ENCODE measurements at regions not wholly inside any gene's neighbourhood (a gene's known extent, or its start where the extent isn't known, plus 50 kb on each side); places are given as distances from the start of the nearest gene placed in this dataset.

DNA sequence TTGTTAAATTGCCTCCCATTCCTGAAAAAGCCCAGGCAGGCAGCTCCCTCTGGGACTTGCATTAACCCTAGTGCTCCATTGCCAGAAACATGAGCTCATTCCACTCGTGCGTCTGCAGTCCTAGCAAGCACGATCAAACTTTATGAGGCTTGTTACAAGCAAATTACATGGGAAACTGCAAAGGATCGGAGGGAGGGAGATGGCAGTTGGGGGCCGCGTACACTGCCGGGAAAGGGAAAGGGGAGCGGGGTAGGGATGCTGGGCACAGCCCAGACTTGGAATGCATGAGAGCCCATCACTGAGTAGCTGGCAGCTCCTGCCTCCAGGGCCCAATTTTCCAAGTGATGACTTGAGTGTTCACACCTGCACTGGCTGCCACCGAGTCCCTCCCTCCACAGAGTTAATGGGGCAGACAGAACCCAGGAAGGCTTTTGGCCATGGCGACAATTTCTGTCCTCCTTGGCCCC lies 169.9 kb downstream of the BRINP2 start:
- no peak for DNase-seq

DNA sequence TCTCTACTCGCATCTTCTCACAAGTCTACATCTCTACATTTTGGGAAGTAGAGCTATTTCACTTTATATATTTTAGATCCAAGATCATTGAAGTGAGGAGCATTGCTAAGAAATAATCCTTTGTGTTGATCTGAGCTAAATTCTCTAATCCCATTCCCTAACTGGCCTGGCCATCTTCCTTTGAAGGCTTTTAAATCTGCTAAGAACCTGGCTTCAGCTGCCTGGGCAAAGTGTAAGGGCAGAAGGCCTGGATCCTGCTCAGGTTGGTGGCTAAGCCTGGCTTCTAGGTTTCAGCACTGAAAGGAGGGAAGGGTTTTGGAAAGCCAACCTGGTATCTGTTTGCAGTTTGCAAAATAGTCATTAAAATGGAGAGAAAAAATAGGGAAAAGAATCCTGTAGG lies 167.6 kb downstream of the BRINP2 start:
- no peak for DNase-seq

DNA sequence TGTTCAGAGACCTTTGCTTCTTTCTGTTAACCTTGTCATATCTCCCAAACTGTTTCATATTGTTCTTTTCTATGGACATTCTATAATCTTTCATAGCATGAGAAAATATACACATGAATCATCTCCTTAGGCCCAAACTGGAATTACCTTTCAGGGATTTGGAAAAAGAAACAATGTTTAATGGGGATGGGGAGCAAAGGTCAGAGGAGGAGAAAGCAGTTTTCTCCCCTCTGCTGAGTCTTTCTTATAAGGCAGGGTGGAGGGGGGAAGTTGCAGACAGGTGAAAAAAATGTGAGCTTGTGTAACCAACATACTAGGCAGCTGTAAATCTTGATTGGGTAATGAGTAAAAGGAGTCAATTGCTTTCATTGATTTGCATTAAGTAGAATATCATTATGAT lies 164.1 kb downstream of the BRINP2 start:
- DNase-seq, result no peak

DNA sequence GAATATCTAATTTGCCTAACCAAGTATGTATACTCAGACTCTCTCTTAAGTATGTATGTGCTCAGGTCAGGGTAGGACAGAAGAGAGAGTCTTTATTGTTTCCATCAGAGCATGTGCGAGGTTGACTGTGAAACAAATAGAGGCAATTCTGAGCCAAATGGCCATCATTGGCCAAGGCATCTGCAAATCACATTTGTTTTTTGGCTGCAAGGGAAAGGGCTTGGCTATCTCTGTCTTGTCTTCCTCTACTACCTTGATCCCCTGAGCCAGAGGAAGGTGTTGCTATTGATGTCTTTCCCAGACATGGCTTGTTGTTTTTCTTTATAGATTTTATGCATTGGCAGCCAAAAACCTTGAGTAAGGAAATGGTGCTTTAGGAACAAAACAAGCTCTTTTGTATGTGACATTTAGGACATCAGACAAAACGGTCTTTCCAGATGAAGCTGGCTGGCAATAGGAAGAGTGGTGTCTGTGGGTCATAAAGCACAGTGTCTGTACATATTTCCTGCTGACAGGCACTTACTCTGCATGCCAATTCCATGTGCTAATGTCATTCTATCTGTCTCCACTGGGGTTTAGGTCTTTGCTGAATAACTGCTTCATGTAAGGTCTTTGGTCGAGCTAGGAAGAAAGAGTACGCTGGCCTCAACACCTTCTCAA lies 163.3 kb downstream of the BRINP2 start:
- no peak for DNase-seq

Data from right lung (tissue), 2 donors.